22Rv1 (cell line): ENCODE measurements at regions not wholly inside any gene's neighbourhood (a gene's known extent, or its start where the extent isn't known, plus 50 kb on each side); places are given as distances from the start of the nearest gene placed in this dataset.

Source experiments
- ZFX ChIP-seq: fragments of 450-650 bp; IDR thresholded peaks from 2 replicates; pipeline ENCODE4 v1.6.1; 2017; ENCODE audit warnings: antibody characterized with exemption, borderline replicate concordance
- TF ChIP-seq, protein P1 (sequence below): fragments of 450-650 bp; IDR thresholded peaks from 2 replicates; pipeline ENCODE4 v1.5.1; 2017; ENCODE audit warnings: mild to moderate bottlenecking

DNA sequence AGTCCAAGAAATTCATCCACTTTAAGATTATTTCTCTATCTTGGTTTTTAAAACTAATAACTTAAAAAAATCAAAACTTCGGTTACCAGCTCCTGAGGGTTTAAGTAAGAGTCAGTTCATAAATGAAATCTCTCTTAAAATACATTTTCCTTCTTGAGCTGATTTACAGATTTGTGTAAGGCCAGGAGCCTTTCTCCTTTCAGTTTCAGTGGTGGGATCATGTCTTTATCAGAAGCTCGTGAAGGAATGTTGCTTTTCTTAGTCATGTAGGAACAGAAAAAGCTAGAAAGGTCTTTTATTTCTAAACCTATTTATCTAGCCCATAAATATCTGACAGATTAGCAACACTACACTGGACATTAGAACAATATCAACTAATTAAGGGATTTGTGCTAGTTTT, 390.2 kb downstream of the GPATCH2 start:
- TF ChIP-seq, protein P1, sequence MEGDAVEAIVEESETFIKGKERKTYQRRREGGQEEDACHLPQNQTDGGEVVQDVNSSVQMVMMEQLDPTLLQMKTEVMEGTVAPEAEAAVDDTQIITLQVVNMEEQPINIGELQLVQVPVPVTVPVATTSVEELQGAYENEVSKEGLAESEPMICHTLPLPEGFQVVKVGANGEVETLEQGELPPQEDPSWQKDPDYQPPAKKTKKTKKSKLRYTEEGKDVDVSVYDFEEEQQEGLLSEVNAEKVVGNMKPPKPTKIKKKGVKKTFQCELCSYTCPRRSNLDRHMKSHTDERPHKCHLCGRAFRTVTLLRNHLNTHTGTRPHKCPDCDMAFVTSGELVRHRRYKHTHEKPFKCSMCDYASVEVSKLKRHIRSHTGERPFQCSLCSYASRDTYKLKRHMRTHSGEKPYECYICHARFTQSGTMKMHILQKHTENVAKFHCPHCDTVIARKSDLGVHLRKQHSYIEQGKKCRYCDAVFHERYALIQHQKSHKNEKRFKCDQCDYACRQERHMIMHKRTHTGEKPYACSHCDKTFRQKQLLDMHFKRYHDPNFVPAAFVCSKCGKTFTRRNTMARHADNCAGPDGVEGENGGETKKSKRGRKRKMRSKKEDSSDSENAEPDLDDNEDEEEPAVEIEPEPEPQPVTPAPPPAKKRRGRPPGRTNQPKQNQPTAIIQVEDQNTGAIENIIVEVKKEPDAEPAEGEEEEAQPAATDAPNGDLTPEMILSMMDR: no peak
- no peak for TF ChIP-seq ZFX
